Trophoblast cell (in vitro differentiated cells and primary cell): ENCODE measurements at regions not wholly inside any gene's neighbourhood (a gene's known extent, or its start where the extent isn't known, plus 50 kb on each side); places are given as distances from the start of the nearest gene placed in this dataset.

Experiments
- DNase-seq, 2 donors: peaks; one replicate each; pipeline ENCODE4 v3.0.0-alpha.2; 2016
- H2AFZ ChIP-seq: 2 replicates; pipeline ENCODE4 v1.6.1; 2013; ENCODE audit warnings: low read length, moderate library complexity, mild to moderate bottlenecking; ENCODE audit not compliant: insufficient read depth, poor library complexity
- H2AK5ac ChIP-seq: 2 replicates; pipeline ENCODE4 v1.6.1; 2013; ENCODE audit warnings: mild to moderate bottlenecking, low read length
- H2BK120ac ChIP-seq: 2 replicates; pipeline ENCODE4 v1.6.1; 2013; ENCODE audit warnings: low read length, mild to moderate bottlenecking, moderate library complexity; ENCODE audit not compliant: insufficient read depth, poor library complexity
- H2BK12ac ChIP-seq: 2 replicates; pipeline ENCODE4 v1.6.1; 2013; ENCODE audit warnings: mild to moderate bottlenecking, low read length, moderate library complexity
- H2BK5ac ChIP-seq: 2 replicates; pipeline ENCODE4 v1.6.1; 2013; ENCODE audit warnings: low read length, low read depth, moderate library complexity, mild to moderate bottlenecking; ENCODE audit not compliant: poor library complexity
- H3K14ac ChIP-seq: 2 replicates; pipeline ENCODE4 v1.6.1; 2013; ENCODE audit warnings: mild to moderate bottlenecking, low read length
- H3K18ac ChIP-seq: 2 replicates; pipeline ENCODE4 v1.6.1; 2013; ENCODE audit warnings: mild to moderate bottlenecking, low read length
- H3K23ac ChIP-seq: 2 replicates; pipeline ENCODE4 v1.6.1; 2013; ENCODE audit warnings: low read length
- H3K27ac ChIP-seq: 2 replicates; pipeline ENCODE4 v1.5.1; 2013; ENCODE audit warnings: low read depth, mild to moderate bottlenecking, inconsistent platforms, low read length, moderate library complexity
- H3K27me3 ChIP-seq: 2 replicates; pipeline ENCODE4 v1.6.1; 2013; ENCODE audit warnings: inconsistent platforms, mild to moderate bottlenecking, low read length, moderate library complexity; ENCODE audit not compliant: insufficient read depth
- H3K36me3 ChIP-seq, 2 experiments: 1 replicate in 1 of 2; 2 replicates in 1 of 2; pipeline ENCODE4 v1.6.1; 2013; ENCODE audit warnings: low read length in 2 of 2, mild to moderate bottlenecking in 2 of 2, moderate library complexity in 1 of 2; ENCODE audit not compliant: insufficient read depth in 2 of 2, control insufficient read depth in 1 of 2
- H3K4ac ChIP-seq: 2 replicates; pipeline ENCODE4 v1.6.1; 2013; ENCODE audit warnings: low read depth, mild to moderate bottlenecking, low read length, moderate library complexity
- H3K4me1 ChIP-seq, 2 experiments: 1 replicate in 1 of 2; 2 replicates in 1 of 2; pipeline ENCODE4 v1.6.1; 2013; ENCODE audit warnings: low read length in 2 of 2, mild to moderate bottlenecking in 2 of 2, moderate library complexity in 1 of 2; ENCODE audit not compliant: insufficient read depth in 2 of 2, control insufficient read depth in 1 of 2
- H3K4me2 ChIP-seq: 2 replicates; pipeline ENCODE4 v1.6.1; 2013; ENCODE audit warnings: inconsistent platforms, mild to moderate bottlenecking, low read length, moderate library complexity
- H3K4me3 ChIP-seq: 2 replicates; pipeline ENCODE4 v1.5.1; 2013; ENCODE audit warnings: mild to moderate bottlenecking, low read depth, low read length, inconsistent platforms
- H3K79me1 ChIP-seq: one replicate; pipeline ENCODE4 v1.6.1; 2013; ENCODE audit warnings: low read length
- H3K79me2 ChIP-seq: 2 replicates; pipeline ENCODE4 v1.6.1; 2013; ENCODE audit warnings: low read length, mild to moderate bottlenecking; ENCODE audit not compliant: control insufficient read depth, insufficient read depth, poor library complexity
- H3K9ac ChIP-seq: 2 replicates; pipeline ENCODE4 v1.6.1; 2013; ENCODE audit warnings: mild to moderate bottlenecking, low read length
- H3K9me3 ChIP-seq: 2 replicates; pipeline ENCODE4 v1.6.1; 2013; ENCODE audit warnings: low read depth, mild to moderate bottlenecking, control low read depth, inconsistent platforms, low read length; ENCODE audit not compliant: insufficient read depth
- H4K12ac ChIP-seq: 2 replicates; pipeline ENCODE4 v1.6.1; 2013; ENCODE audit warnings: low read depth, mild to moderate bottlenecking, low read length, moderate library complexity
- H4K8ac ChIP-seq: 2 replicates; pipeline ENCODE4 v1.6.1; 2013; ENCODE audit warnings: low read depth, mild to moderate bottlenecking, low read length, moderate library complexity
- H4K91ac ChIP-seq: one replicate; pipeline ENCODE4 v1.6.1; 2013; ENCODE audit warnings: low read depth, mild to moderate bottlenecking, low read length, moderate library complexity
- WGBS: extraction: QIAGEN DNeasy Blood & Tissue Kit; methylation state at CpG from one replicate; pipeline ENCODE4 v1.1.7; 2013; ENCODE audit warnings: missing lambda C conversion rate; ENCODE audit not compliant: insufficient read length, insufficient coverage; ENCODE audit errors: extremely low coverage; 5-methylcytosine and 5-hydroxymethylcytosine counted together

DNA sequence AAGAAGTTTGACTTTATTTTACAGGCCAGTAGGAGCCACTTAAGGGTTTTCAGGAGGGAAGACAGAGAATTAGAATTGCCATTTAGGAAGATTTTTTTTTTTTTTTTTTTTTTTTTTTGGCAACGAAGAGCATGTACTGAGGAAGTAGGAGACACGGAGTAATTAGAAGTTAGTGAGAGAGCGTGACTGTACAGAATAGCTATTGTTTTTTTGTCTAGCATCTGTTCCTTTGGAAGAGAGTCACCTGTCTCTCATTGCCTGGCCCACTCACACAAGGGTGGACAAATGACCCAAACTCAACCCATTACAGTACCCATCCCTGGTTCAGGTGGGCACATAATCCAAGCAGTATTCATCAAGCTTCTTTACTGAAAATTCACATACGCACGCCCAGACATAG, 166.7 kb downstream of the LACC1 start:
- no peak overlapping the region for H4K8ac ChIP-seq
- no peak overlapping the region for H3K4me2 ChIP-seq
- no peak overlapping the region for H3K23ac ChIP-seq
- WGBS = no CpG with 5 or more reads among the region's 5 CpGs
- no peak overlapping the region for H3K27ac ChIP-seq
- no peak overlapping the region for H2AFZ ChIP-seq
- no peak overlapping the region for H2BK5ac ChIP-seq
- H3K4me1 ChIP-seq = peaks cover 4 to 7% of the 10 kb centered on the region in 2 experiments
- no peaks in the 10 kb centered on the region for H3K9me3 ChIP-seq
- no peak overlapping the region for H3K18ac ChIP-seq
- no peak for DNase-seq
- no peaks in the 10 kb centered on the region for H3K79me1 ChIP-seq
- H4K12ac ChIP-seq = no peak overlapping the region
- no peak overlapping the region for H2BK120ac ChIP-seq
- no peak overlapping the region for H4K91ac ChIP-seq
- no peak overlapping the region for H3K4ac ChIP-seq
- no peak overlapping the region for H3K4me3 ChIP-seq
- H3K36me3 ChIP-seq = no peaks in the 10 kb centered on the region
- no peak overlapping the region for H3K9ac ChIP-seq
- no peak overlapping the region for H2BK12ac ChIP-seq
- no peak overlapping the region for H2AK5ac ChIP-seq
- H3K27me3 ChIP-seq = no peaks in the 10 kb centered on the region
- H3K79me2 ChIP-seq = peaks cover 2% of the 10 kb centered on the region
- H3K14ac ChIP-seq = no peak overlapping the region

DNA sequence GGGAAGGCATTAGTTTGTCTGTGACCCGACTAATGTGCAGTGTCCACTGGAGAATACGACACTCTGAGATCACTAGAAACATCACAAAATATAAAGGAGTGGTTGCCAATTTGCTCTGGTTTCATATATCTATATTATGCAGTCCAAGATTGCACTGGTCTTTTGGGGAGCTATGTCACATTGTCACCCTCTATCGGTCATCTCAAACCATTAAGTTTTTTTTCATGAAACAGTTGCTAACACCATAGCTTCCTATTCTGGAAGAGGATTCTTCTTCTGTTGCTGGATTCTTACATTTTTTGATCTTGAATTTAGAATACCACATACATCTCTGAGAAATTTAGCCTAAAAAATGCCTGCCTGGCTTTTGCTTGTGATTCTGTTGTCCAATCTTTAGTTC, 168.6 kb downstream of the LACC1 start:
- Histone ChIP-seq H3K18ac (no peak overlapping the region), H3K79me2 (peaks cover 2% of the 10 kb centered on the region), H3K36me3 (no peaks in the 10 kb centered on the region), H3K27me3 (no peaks in the 10 kb centered on the region), H4K8ac (no peak overlapping the region), H3K4me3 (no peak overlapping the region), H2AFZ (no peak overlapping the region), H3K27ac (no peak overlapping the region), H3K9me3 (no peaks in the 10 kb centered on the region), H4K91ac (no peak overlapping the region), H3K9ac (no peak overlapping the region), H3K4me2 (no peak overlapping the region), H3K79me1 (peaks cover 3% of the 10 kb centered on the region), H3K4ac (no peak overlapping the region), H3K4me1 (peaks cover 9 to 14% of the 10 kb centered on the region in 2 experiments), H2AK5ac (no peak overlapping the region), H2BK12ac (no peak overlapping the region), H2BK5ac (no peak overlapping the region), H2BK120ac (no peak overlapping the region), H3K23ac (no peak overlapping the region), H3K14ac (no peak overlapping the region), H4K12ac (no peak overlapping the region)
- DNase-seq = no peak
- no CpG with 5 or more reads among the region's 3 CpGs for WGBS

DNA sequence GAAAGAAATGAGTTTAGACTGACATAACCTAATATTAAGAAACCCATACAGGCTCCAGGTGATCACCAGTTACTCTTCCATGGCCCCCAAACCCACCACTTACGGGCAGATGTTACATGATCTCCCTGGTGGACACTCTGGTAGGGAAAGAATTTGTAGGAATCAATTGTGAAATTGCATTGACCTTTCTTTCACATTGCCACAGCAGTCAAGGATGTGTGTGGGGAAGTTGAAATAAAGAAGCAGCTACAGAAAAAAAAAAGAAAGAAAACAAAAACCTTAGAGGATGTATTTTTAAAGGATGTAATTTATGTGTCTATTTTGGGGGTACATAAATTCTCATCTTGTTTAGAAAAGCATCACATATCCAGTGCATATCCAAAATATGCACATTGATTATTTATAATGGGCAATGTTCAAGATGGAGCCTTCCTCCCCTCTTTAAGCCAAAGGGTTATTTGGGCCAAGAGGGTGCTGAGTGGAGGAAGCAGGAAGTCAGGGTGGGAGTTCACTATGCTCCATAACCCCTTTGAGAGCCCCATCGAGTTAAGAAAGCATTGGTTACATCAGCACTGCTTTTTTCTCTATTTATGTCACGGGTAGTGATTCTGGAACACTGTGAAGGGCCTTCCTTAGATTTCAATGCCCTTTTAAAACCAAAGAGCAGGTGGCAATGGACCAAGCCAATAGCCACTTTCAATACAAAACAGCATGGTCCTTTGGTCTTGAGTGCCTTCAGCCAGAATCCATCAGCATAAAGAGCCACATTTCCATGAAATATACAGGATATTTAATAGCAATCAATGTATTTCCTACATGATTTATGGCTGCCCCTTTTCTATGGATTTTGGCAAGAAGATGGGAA, 169.6 kb downstream of the LACC1 start:
- Histone ChIP-seq H3K4me2 (no peak overlapping the region), H3K36me3 (no peaks in the 10 kb centered on the region), H3K79me1 (peaks cover 7% of the 10 kb centered on the region), H2AFZ (no peak overlapping the region), H4K8ac (no peak overlapping the region), H3K9me3 (no peaks in the 10 kb centered on the region), H3K4ac (no peak overlapping the region), H3K14ac (no peak overlapping the region), H3K4me1 (peaks cover 12 to 17% of the 10 kb centered on the region in 2 experiments), H2BK120ac (no peak overlapping the region), H2BK5ac (no peak overlapping the region), H3K27me3 (no peaks in the 10 kb centered on the region), H4K91ac (no peak overlapping the region), H3K18ac (no peak overlapping the region), H3K79me2 (peaks cover 2% of the 10 kb centered on the region), H3K9ac (no peak overlapping the region), H2AK5ac (no peak overlapping the region), H3K27ac (no peak overlapping the region), H4K12ac (no peak overlapping the region), H3K4me3 (no peak overlapping the region), H2BK12ac (no peak overlapping the region), H3K23ac (no peak overlapping the region)
- DNase-seq = no peak
- no CpG with 5 or more reads among the region's 3 CpGs for whole genome bisulfite sequencing

DNA sequence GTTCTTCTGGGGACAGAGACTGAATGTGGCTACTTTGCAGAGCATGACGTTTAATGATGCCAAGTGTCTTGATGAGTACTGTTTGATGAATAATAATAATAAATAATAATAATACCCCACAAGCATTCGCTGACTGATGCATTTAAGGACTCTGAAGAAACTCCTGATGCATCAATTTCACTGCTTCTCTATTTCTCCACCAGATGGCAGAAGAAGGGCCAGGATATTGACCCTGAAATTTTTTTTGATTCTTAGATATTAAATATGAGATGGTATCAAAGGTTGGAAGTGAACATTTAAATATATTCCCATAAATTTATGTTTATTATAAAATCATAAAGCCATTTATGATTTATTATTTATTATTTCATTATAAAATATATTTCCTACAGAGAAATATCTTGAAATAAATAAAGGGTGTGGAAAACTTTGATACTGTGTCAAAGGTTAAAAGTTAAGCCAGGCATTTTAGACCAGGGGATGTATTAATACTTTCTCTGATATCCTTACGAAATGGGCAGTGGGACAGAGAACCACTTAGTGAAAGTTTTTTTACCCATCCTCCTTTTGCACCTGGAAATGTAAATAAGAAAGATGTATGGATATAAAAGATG, 170.9 kb downstream of the LACC1 start:
- no peak overlapping the region for H2BK5ac ChIP-seq
- DNase-seq = peak in 1 of 2 donors; percentile 64
- H3K14ac ChIP-seq = no peak overlapping the region
- no peak overlapping the region for H3K27ac ChIP-seq
- no peaks in the 10 kb centered on the region for H3K36me3 ChIP-seq
- WGBS = no CpG with 5 or more reads among the region's 3 CpGs
- H4K91ac ChIP-seq = no peak overlapping the region
- no peaks in the 10 kb centered on the region for H3K9me3 ChIP-seq
- H3K4me2 ChIP-seq = no peak overlapping the region
- no peak overlapping the region for H3K9ac ChIP-seq
- H3K79me1 ChIP-seq = peaks cover 7% of the 10 kb centered on the region
- no peak overlapping the region for H2BK12ac ChIP-seq
- no peak overlapping the region for H3K18ac ChIP-seq
- no peak overlapping the region for H2BK120ac ChIP-seq
- no peak overlapping the region for H4K8ac ChIP-seq
- H3K27me3 ChIP-seq = no peaks in the 10 kb centered on the region
- no peak overlapping the region for H4K12ac ChIP-seq
- H2AFZ ChIP-seq = no peak overlapping the region
- H2AK5ac ChIP-seq = no peak overlapping the region
- H3K79me2 ChIP-seq = no peaks in the 10 kb centered on the region
- H3K4me3 ChIP-seq = no peak overlapping the region
- no peak overlapping the region for H3K4ac ChIP-seq
- peaks cover 9 to 11% of the 10 kb centered on the region in 2 experiments for H3K4me1 ChIP-seq
- H3K23ac ChIP-seq = no peak overlapping the region
